NCI-H1048 (cell line): ENCODE measurements at regions not wholly inside any gene's neighbourhood (a gene's known extent, or its start where the extent isn't known, plus 50 kb on each side); places are given as distances from the start of the nearest gene placed in this dataset.

Experiments used
- DNase-seq: peaks from one replicate; lab custom pipeline; 2025; lab: John Stamatoyannopoulos, UW

DNA sequence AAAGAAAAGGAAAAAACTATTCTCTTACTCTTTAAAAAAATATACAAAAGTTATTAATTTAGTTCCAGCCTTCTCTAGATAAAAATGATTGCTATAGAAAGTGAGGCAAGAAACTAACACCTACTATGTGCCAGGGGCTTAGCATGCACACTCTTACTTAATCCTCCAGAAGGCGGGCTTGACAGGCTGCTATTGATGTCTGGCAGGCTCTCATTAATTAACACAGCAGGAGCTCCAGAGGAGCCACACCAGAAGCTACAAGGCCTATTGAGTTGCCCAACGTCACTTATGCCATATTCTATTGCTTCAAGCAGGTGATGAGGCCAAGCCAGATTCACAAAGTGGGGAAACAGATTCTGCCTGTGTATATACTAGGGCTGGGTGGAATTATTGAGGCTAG, 54.6 kb upstream of the CLINT1 start:
- no peak for DNase-seq

- no peak for DNase-seq
Measured at GRCh38 chr5:157912621-157913325, 53.8 kb upstream of the CLINT1 start.

DNA sequence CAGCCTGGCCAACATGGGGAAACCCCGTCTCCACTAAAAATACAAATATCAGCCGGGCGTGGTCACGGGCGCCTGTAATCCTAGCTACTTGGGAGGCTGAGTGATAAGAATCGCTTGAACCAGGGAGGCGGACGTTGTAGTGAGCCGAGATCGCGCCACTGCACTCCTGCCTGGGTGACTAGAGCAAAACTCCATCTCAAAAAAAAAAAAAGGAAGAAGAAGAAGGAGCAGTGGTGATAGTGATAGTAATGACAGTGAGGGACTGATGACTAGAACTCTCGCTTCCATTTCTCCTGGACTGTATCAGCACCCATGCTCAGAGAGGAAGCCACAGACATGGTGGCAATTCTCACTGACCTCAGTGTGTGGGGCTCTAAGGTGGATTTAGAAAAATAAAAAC, 52.6 kb upstream of the CLINT1 start:
- no peak for DNase-seq
